SK-N-MC (cell line): ENCODE measurements at regions not wholly inside any gene's neighbourhood (a gene's known extent, or its start where the extent isn't known, plus 50 kb on each side); places are given as distances from the start of the nearest gene placed in this dataset.

Experiments
- DNase-seq: peaks from one replicate; pipeline ENCODE4 v3.0.0-alpha.2; 2011; ENCODE audit warnings: low read depth, low spot score
- H3K27ac ChIP-seq: fragments of 200-600 bp; sonication (generic); 2 replicates; pipeline ENCODE4 v1.5.1; 2016; ENCODE audit warnings: mixed run types
- H3K36me3 ChIP-seq: fragments of 200-600 bp; sonication (generic); 2 replicates; pipeline ENCODE4 v1.6.1; 2017; ENCODE audit warnings: antibody characterized with exemption, low read length, mixed read lengths; ENCODE audit not compliant: insufficient read depth
- H3K4me3 ChIP-seq: fragments of 200-600 bp; sonication (generic); 2 replicates; pipeline ENCODE4 v1.5.1; 2016
- H3K9ac ChIP-seq: fragments of 200-600 bp; sonication (generic); 2 replicates; pipeline ENCODE4 v1.8.0; 2017; ENCODE audit warnings: mixed run types, mixed read lengths; ENCODE audit not compliant: insufficient read length
- H3K9me3 ChIP-seq: fragments of 200-600 bp; sonication (generic); 2 replicates; pipeline ENCODE4 v1.6.1; 2017; ENCODE audit warnings: low read depth, mild to moderate bottlenecking, antibody characterized with exemption, low read length, moderate library complexity, mixed read lengths
- EZH2 ChIP-seq: fragments of 200-600 bp; sonication (generic); IDR thresholded peaks from one replicate; pipeline ENCODE4 v1.6.1; 2017; ENCODE audit warnings: antibody characterized with exemption
- FOXP2 ChIP-seq: optimal IDR thresholded peaks from 2 replicates; pipeline ENCODE3; 2011; ENCODE audit warnings: mild to moderate bottlenecking, moderate library complexity; ENCODE audit not compliant: insufficient read depth; ENCODE audit errors: extremely low read length, control extremely low read depth
- POLR2AphosphoS5 ChIP-seq: IDR thresholded peaks from 2 replicates; pipeline ENCODE4 v1.6.1; 2012; ENCODE audit warnings: mild to moderate bottlenecking, low read depth, low read length, borderline replicate concordance

GRCh38 chr17:34874478-34874877 is 86.8 kb downstream of the CCT6B start:
- peak; percentile 8 for DNase-seq
- Histone ChIP-seq H3K36me3 (no peaks in the 10 kb centered on the region), H3K9me3 (no peaks in the 10 kb centered on the region), H3K9ac (no peak overlapping the region), H3K27ac (no peak overlapping the region), H3K4me3 (no peak overlapping the region)
- TF ChIP-seq EZH2 = no peak
- TF ChIP-seq FOXP2 = no peak

GRCh38 chr17:34872640-34873039 is 88.6 kb downstream of the CCT6B start:
- no peak overlapping the region for H3K4me3 ChIP-seq
- H3K9ac ChIP-seq = no peak overlapping the region
- H3K9me3 ChIP-seq = no peaks in the 10 kb centered on the region
- no peak for DNase-seq
- no peak overlapping the region for H3K27ac ChIP-seq
- no peaks in the 10 kb centered on the region for H3K36me3 ChIP-seq
- no peak for TF ChIP-seq FOXP2
- TF ChIP-seq EZH2 = no peak
- no peak for TF ChIP-seq POLR2AphosphoS5

GRCh38 chr17:34869641-34870040 is 91.6 kb downstream of the CCT6B start:
- Histone ChIP-seq H3K9me3 (no peaks in the 10 kb centered on the region), H3K36me3 (no peaks in the 10 kb centered on the region), H3K4me3 (no peak overlapping the region), H3K27ac (no peak overlapping the region), H3K9ac (no peak overlapping the region)
- TF ChIP-seq FOXP2 = no peak
- TF ChIP-seq POLR2AphosphoS5 = no peak
- TF ChIP-seq EZH2 = no peak
- DNase-seq = no peak

GRCh38 chr17:34865716-34866115 is 95.5 kb downstream of the CCT6B start:
- no peak overlapping the region for H3K4me3 ChIP-seq
- TF ChIP-seq POLR2AphosphoS5 = no peak
- TF ChIP-seq FOXP2 = no peak
- TF ChIP-seq EZH2 = no peak
- DNase-seq = no peak
- no peaks in the 10 kb centered on the region for H3K9me3 ChIP-seq
- no peaks in the 10 kb centered on the region for H3K36me3 ChIP-seq
- no peak overlapping the region for H3K9ac ChIP-seq
- H3K27ac ChIP-seq = no peak overlapping the region

GRCh38 chr17:34862384-34862783 is 98.9 kb downstream of the CCT6B start:
- H3K4me3 ChIP-seq = no peak overlapping the region
- no peak overlapping the region for H3K9ac ChIP-seq
- no peak for DNase-seq
- H3K36me3 ChIP-seq = no peaks in the 10 kb centered on the region
- H3K27ac ChIP-seq = no peak overlapping the region
- no peaks in the 10 kb centered on the region for H3K9me3 ChIP-seq
- TF ChIP-seq POLR2AphosphoS5 = no peak

- Histone ChIP-seq H3K4me3 (no peak overlapping the region), H3K27ac (no peak overlapping the region), H3K36me3 (no peaks in the 10 kb centered on the region), H3K9me3 (no peaks in the 10 kb centered on the region), H3K9ac (no peak overlapping the region)
- no peak for TF ChIP-seq POLR2AphosphoS5
- no peak for DNase-seq
Measured at GRCh38 chr17:34861864-34862263, 99.4 kb downstream of the CCT6B start.

- H3K9ac ChIP-seq = no peak overlapping the region
- no peak for TF ChIP-seq FOXP2
- no peak for TF ChIP-seq EZH2
- TF ChIP-seq POLR2AphosphoS5 = no peak
- H3K9me3 ChIP-seq = no peaks in the 10 kb centered on the region
- no peak overlapping the region for H3K27ac ChIP-seq
- DNase-seq = no peak
- no peak overlapping the region for H3K4me3 ChIP-seq
- H3K36me3 ChIP-seq = no peaks in the 10 kb centered on the region
Measured at GRCh38 chr17:34859652-34860051, 101.6 kb downstream of the CCT6B start.

- no peak for TF ChIP-seq FOXP2
- no peak for TF ChIP-seq POLR2AphosphoS5
- no peak for TF ChIP-seq EZH2
- no peaks in the 10 kb centered on the region for H3K9me3 ChIP-seq
- no peak overlapping the region for H3K27ac ChIP-seq
- no peak overlapping the region for H3K9ac ChIP-seq
- H3K36me3 ChIP-seq = no peaks in the 10 kb centered on the region
- no peak for DNase-seq
- no peak overlapping the region for H3K4me3 ChIP-seq
Measured at GRCh38 chr17:34858591-34859565, 102.4 kb downstream of the CCT6B start.

GRCh38 chr17:34853924-34854323 is 107.3 kb downstream of the CCT6B start:
- no peak for DNase-seq

More at GRCh38 chr17:34853924-34854323, 107.3 kb downstream of the CCT6B start:
- no peak for TF ChIP-seq FOXP2
- TF ChIP-seq POLR2AphosphoS5 = no peak
- H3K9ac ChIP-seq = no peak overlapping the region
- no peaks in the 10 kb centered on the region for H3K9me3 ChIP-seq
- H3K36me3 ChIP-seq = no peaks in the 10 kb centered on the region
- no peak overlapping the region for H3K4me3 ChIP-seq
- no peak overlapping the region for H3K27ac ChIP-seq
